MM.1S (cell line): ENCODE measurements at regions not wholly inside any gene's neighbourhood (a gene's known extent, or its start where the extent isn't known, plus 50 kb on each side); places are given as distances from the start of the nearest gene placed in this dataset.

Source experiments
- DNase-seq: peaks from one replicate; pipeline ENCODE4 v3.0.0-alpha.2; 2015
- H2AFZ ChIP-seq: fragments of 300-600 bp; sonication (generic); 2 replicates; pipeline ENCODE4 v1.6.0; 2016; ENCODE audit warnings: antibody characterized with exemption, low read length
- H3F3A ChIP-seq: fragments of 300-600 bp; sonication (generic); 2 replicates; pipeline ENCODE4 v1.6.1; 2016; ENCODE audit warnings: mild to moderate bottlenecking, antibody characterized with exemption, low read length, moderate library complexity, mixed read lengths; ENCODE audit not compliant: insufficient read depth
- H3K27ac ChIP-seq: fragments of 300-600 bp; sonication (generic); 2 replicates; pipeline ENCODE4 v1.5.1; 2016; ENCODE audit warnings: mild to moderate bottlenecking, low read length
- H3K27me3 ChIP-seq: fragments of 300-600 bp; sonication (generic); replicated peaks from 2 replicates; pipeline ENCODE4 v1.6.0; 2016; ENCODE audit warnings: low read length; ENCODE audit not compliant: insufficient read depth
- H3K36me3 ChIP-seq: fragments of 300-600 bp; sonication (generic); replicated peaks from 2 replicates; pipeline ENCODE4 v1.6.1; 2016; ENCODE audit warnings: mild to moderate bottlenecking, low read length, mixed read lengths; ENCODE audit not compliant: insufficient read depth
- H3K4me1 ChIP-seq: fragments of 300-600 bp; sonication (generic); 2 replicates; pipeline ENCODE4 v1.6.1; 2016; ENCODE audit warnings: low read length, mixed read lengths
- H3K4me2 ChIP-seq: fragments of 300-600 bp; sonication (generic); 2 replicates; pipeline ENCODE4 v1.6.0; 2016; ENCODE audit warnings: low read depth, low read length
- H3K4me3 ChIP-seq: fragments of 300-600 bp; sonication (generic); 2 replicates; pipeline ENCODE4 v1.5.1; 2016; ENCODE audit warnings: low read length, mixed read lengths
- H3K79me2 ChIP-seq: fragments of 300-600 bp; sonication (generic); 2 replicates; pipeline ENCODE4 v1.6.1; 2016; ENCODE audit warnings: mixed run types, low read length, mixed read lengths
- H3K9ac ChIP-seq: fragments of 300-600 bp; sonication (generic); 2 replicates; pipeline ENCODE4 v1.6.1; 2016; ENCODE audit warnings: low read length, mixed read lengths
- H3K9me2 ChIP-seq: fragments of 300-600 bp; sonication (generic); replicated peaks from 2 replicates; pipeline ENCODE4 v1.6.1; 2016; ENCODE audit warnings: mild to moderate bottlenecking, low read length, mixed read lengths; ENCODE audit not compliant: insufficient read depth
- H3K9me3 ChIP-seq: fragments of 300-600 bp; sonication (generic); replicated peaks from 2 replicates; pipeline ENCODE4 v1.6.1; 2016; ENCODE audit warnings: mild to moderate bottlenecking, low read length, mixed read lengths; ENCODE audit not compliant: insufficient read depth
- H4K20me1 ChIP-seq: fragments of 300-600 bp; sonication (generic); 2 replicates; pipeline ENCODE4 v1.6.1; 2016; ENCODE audit warnings: mild to moderate bottlenecking, low read length, moderate library complexity, mixed read lengths; ENCODE audit not compliant: insufficient read depth
- CTCF ChIP-seq: fragments of 300-600 bp; sonication (generic); IDR thresholded peaks from 2 replicates; pipeline ENCODE4 v1.5.1; 2016; ENCODE audit warnings: antibody characterized with exemption, low read length, mixed read lengths
- EZH2 ChIP-seq: fragments of 300-600 bp; sonication (generic); optimal IDR thresholded peaks from 2 replicates; pipeline ENCODE3; 2017; ENCODE audit warnings: low read depth, mild to moderate bottlenecking, antibody characterized with exemption, low read length, mixed read lengths
- EZH2phosphoT487 ChIP-seq: fragments of 300-600 bp; sonication (generic); IDR thresholded peaks from 2 replicates; pipeline ENCODE4 v1.6.1; 2018; ENCODE audit warnings: antibody characterized with exemption, low read length

- no peaks in the 10 kb centered on the region for H4K20me1 ChIP-seq
- no peaks in the 10 kb centered on the region for H3K79me2 ChIP-seq
- no peaks in the 10 kb centered on the region for H3K27me3 ChIP-seq
- H3K9me3 ChIP-seq = no peaks in the 10 kb centered on the region
- H3K9ac ChIP-seq = no peak overlapping the region
- no peak overlapping the region for H3K4me3 ChIP-seq
- no peak overlapping the region for H3K27ac ChIP-seq
- H3K36me3 ChIP-seq = no peaks in the 10 kb centered on the region
- no peaks in the 10 kb centered on the region for H3F3A ChIP-seq
- no peaks in the 10 kb centered on the region for H3K4me1 ChIP-seq
- H3K4me2 ChIP-seq = no peak overlapping the region
- no peak overlapping the region for H2AFZ ChIP-seq
- no peak for DNase-seq
- no peaks in the 10 kb centered on the region for H3K9me2 ChIP-seq
- no peak for TF ChIP-seq EZH2phosphoT487
- TF ChIP-seq CTCF = no peak
- no peak for TF ChIP-seq EZH2
These were observed 827.6 kb downstream of the DACH1 start for GRCh38 chr13:71039440-71039839.

GRCh38 chr13:71034018-71034417 is 833.0 kb downstream of the DACH1 start:
- H3K4me1 ChIP-seq = no peaks in the 10 kb centered on the region
- H4K20me1 ChIP-seq = no peaks in the 10 kb centered on the region
- H3K9me3 ChIP-seq = no peaks in the 10 kb centered on the region
- H3K4me2 ChIP-seq = no peak overlapping the region
- H3K9ac ChIP-seq = no peak overlapping the region
- DNase-seq = no peak
- H3K27ac ChIP-seq = no peak overlapping the region
- no peaks in the 10 kb centered on the region for H3K27me3 ChIP-seq
- TF ChIP-seq EZH2 = no peak
- no peak for TF ChIP-seq EZH2phosphoT487
- TF ChIP-seq CTCF = no peak
- H2AFZ ChIP-seq = no peak overlapping the region
- no peaks in the 10 kb centered on the region for H3K9me2 ChIP-seq
- no peaks in the 10 kb centered on the region for H3K79me2 ChIP-seq
- no peaks in the 10 kb centered on the region for H3F3A ChIP-seq
- no peak overlapping the region for H3K4me3 ChIP-seq
- no peaks in the 10 kb centered on the region for H3K36me3 ChIP-seq

- no peaks in the 10 kb centered on the region for H3K4me1 ChIP-seq
- H3K27me3 ChIP-seq = no peaks in the 10 kb centered on the region
- H2AFZ ChIP-seq = no peak overlapping the region
- no peaks in the 10 kb centered on the region for H3F3A ChIP-seq
- H3K79me2 ChIP-seq = no peaks in the 10 kb centered on the region
- no peak for TF ChIP-seq EZH2
- TF ChIP-seq EZH2phosphoT487 = no peak
- no peaks in the 10 kb centered on the region for H3K9me3 ChIP-seq
- H3K9ac ChIP-seq = no peak overlapping the region
- no peak overlapping the region for H3K4me2 ChIP-seq
- no peak overlapping the region for H3K27ac ChIP-seq
- no peaks in the 10 kb centered on the region for H3K9me2 ChIP-seq
- H3K36me3 ChIP-seq = no peaks in the 10 kb centered on the region
- no peak for DNase-seq
- no peak overlapping the region for H3K4me3 ChIP-seq
- no peaks in the 10 kb centered on the region for H4K20me1 ChIP-seq
These were observed 834.0 kb downstream of the DACH1 start for GRCh38 chr13:71033026-71033425.

GRCh38 chr13:71030784-71031183 is 836.2 kb downstream of the DACH1 start:
- no peaks in the 10 kb centered on the region for H4K20me1 ChIP-seq
- H3K9me2 ChIP-seq = no peaks in the 10 kb centered on the region
- H3F3A ChIP-seq = no peaks in the 10 kb centered on the region
- TF ChIP-seq EZH2phosphoT487 = no peak
- TF ChIP-seq EZH2 = no peak
- no peak for TF ChIP-seq CTCF
- H3K27ac ChIP-seq = no peak overlapping the region
- H3K4me3 ChIP-seq = no peak overlapping the region
- no peaks in the 10 kb centered on the region for H3K27me3 ChIP-seq
- H3K9me3 ChIP-seq = no peaks in the 10 kb centered on the region
- H3K4me2 ChIP-seq = no peak overlapping the region
- no peaks in the 10 kb centered on the region for H3K36me3 ChIP-seq
- H3K9ac ChIP-seq = no peak overlapping the region
- no peak overlapping the region for H2AFZ ChIP-seq
- H3K79me2 ChIP-seq = no peaks in the 10 kb centered on the region
- no peak for DNase-seq
- H3K4me1 ChIP-seq = no peaks in the 10 kb centered on the region
